Activated T-helper 1 cell treated with anti-CD3 and anti-CD28 coated beads, Interleukin-12 subunit alpha, Interleukin-12 subunit beta, Interleukin-2, Interleukin-4 antibody, amounts not matched to agents 30 ng/mL and 10 ng/mL and 1 ng/mL, durations not matched to agents 14 hours and 24 hours and 36 hours (primary cell): ENCODE measurements at regions not wholly inside any gene's neighbourhood (a gene's known extent, or its start where the extent isn't known, plus 50 kb on each side); places are given as distances from the start of the nearest gene placed in this dataset.

Experiments
- DNase-seq: peaks from one replicate; pipeline ENCODE4 v3.0.0; 2021; ENCODE audit warnings: low spot score
- H3K27ac Mint-ChIP-seq: one replicate; pipeline ENCODE4 v1.8.0; 2021; ENCODE audit warnings: mild to moderate bottlenecking, mixed read lengths
- H3K27me3 Mint-ChIP-seq: one replicate; pipeline ENCODE4 v1.8.0; 2022; ENCODE audit warnings: mild to moderate bottlenecking, moderate library complexity, mixed read lengths; ENCODE audit not compliant: insufficient read depth
- H3K36me3 Mint-ChIP-seq: one replicate; pipeline ENCODE4 v1.8.0; 2021; ENCODE audit warnings: low read depth, mixed read lengths
- H3K4me1 Mint-ChIP-seq: one replicate; pipeline ENCODE4 v1.8.0; 2021; ENCODE audit warnings: low read depth, mixed read lengths
- H3K4me3 Mint-ChIP-seq: one replicate; pipeline ENCODE4 v1.8.0; 2021; ENCODE audit warnings: mild to moderate bottlenecking, moderate library complexity, mixed read lengths
- H3K9me3 Mint-ChIP-seq: one replicate; pipeline ENCODE4 v1.8.0; 2021; ENCODE audit warnings: mixed read lengths
- intact Hi-C: fragments of 100-400 bp; cut with micrococcal nuclease; formaldehyde crosslinking; loops from one replicate; pipeline ENCODE4 v1.15.1; 2024

GRCh38 chr7:41114691-41115090 lies 588.2 kb downstream of the INHBA start:
- no peak overlapping the region for H3K4me3 Mint-ChIP-seq
- H3K27me3 Mint-ChIP-seq: no peaks in the 10 kb centered on the region
- peaks cover 3% of the 10 kb centered on the region for H3K9me3 Mint-ChIP-seq
- H3K36me3 Mint-ChIP-seq: no peaks in the 10 kb centered on the region
- no peak for DNase-seq
- H3K27ac Mint-ChIP-seq: no peak overlapping the region
- no peaks in the 10 kb centered on the region for H3K4me1 Mint-ChIP-seq
- intact Hi-C loops: no loop called here

- Mint-ChIP-seq H3K9me3 (no peaks in the 10 kb centered on the region), H3K36me3 (no peaks in the 10 kb centered on the region), H3K27ac (no peak overlapping the region), H3K4me1 (no peaks in the 10 kb centered on the region), H3K27me3 (no peaks in the 10 kb centered on the region), H3K4me3 (no peak overlapping the region)
- intact Hi-C loops: no loop called here
- no peak for DNase-seq
Observed at GRCh38 chr7:41114131-41114530, 588.8 kb downstream of the INHBA start.

GRCh38 chr7:41113719-41114118 lies 589.2 kb downstream of the INHBA start:
- Mint-ChIP-seq H3K27me3 (no peaks in the 10 kb centered on the region), H3K4me1 (no peaks in the 10 kb centered on the region), H3K36me3 (no peaks in the 10 kb centered on the region), H3K9me3 (no peaks in the 10 kb centered on the region), H3K27ac (no peak overlapping the region), H3K4me3 (no peak overlapping the region)
- no peak for DNase-seq
- intact Hi-C loops: no loop called here

- no peaks in the 10 kb centered on the region for H3K4me1 Mint-ChIP-seq
- no peak overlapping the region for H3K27ac Mint-ChIP-seq
- no peaks in the 10 kb centered on the region for H3K27me3 Mint-ChIP-seq
- no peak for DNase-seq
- no peaks in the 10 kb centered on the region for H3K36me3 Mint-ChIP-seq
- H3K4me3 Mint-ChIP-seq: no peak overlapping the region
- no peaks in the 10 kb centered on the region for H3K9me3 Mint-ChIP-seq
- intact Hi-C loops: no loop called here
Observed at GRCh38 chr7:41110186-41110585, 592.7 kb downstream of the INHBA start.

GRCh38 chr7:41108821-41109220 lies 594.1 kb downstream of the INHBA start:
- DNase-seq: no peak
- no peak overlapping the region for H3K27ac Mint-ChIP-seq
- no peaks in the 10 kb centered on the region for H3K4me1 Mint-ChIP-seq
- H3K27me3 Mint-ChIP-seq: no peaks in the 10 kb centered on the region
- no peaks in the 10 kb centered on the region for H3K36me3 Mint-ChIP-seq
- no peaks in the 10 kb centered on the region for H3K9me3 Mint-ChIP-seq
- intact Hi-C loops: no loop called here
- H3K4me3 Mint-ChIP-seq: no peak overlapping the region

- no peaks in the 10 kb centered on the region for H3K9me3 Mint-ChIP-seq
- H3K27me3 Mint-ChIP-seq: no peaks in the 10 kb centered on the region
Observed at GRCh38 chr7:41107938-41108448, 594.9 kb downstream of the INHBA start.

GRCh38 chr7:41107330-41107937 lies 595.5 kb downstream of the INHBA start:
- Mint-ChIP-seq H3K4me1 (no peaks in the 10 kb centered on the region), H3K27me3 (no peaks in the 10 kb centered on the region), H3K27ac (no peak overlapping the region), H3K36me3 (no peaks in the 10 kb centered on the region), H3K4me3 (no peak overlapping the region), H3K9me3 (no peaks in the 10 kb centered on the region)
- intact Hi-C loops: no loop called here
- no peak for DNase-seq

More at GRCh38 chr7:41107938-41108448, 594.9 kb downstream of the INHBA start:
- intact Hi-C loops: no loop called here
- Mint-ChIP-seq H3K4me3 (no peak overlapping the region), H3K27ac (no peak overlapping the region), H3K36me3 (no peaks in the 10 kb centered on the region), H3K4me1 (no peaks in the 10 kb centered on the region)
- no peak for DNase-seq

GRCh38 chr7:41104631-41105030 lies 598.3 kb downstream of the INHBA start:
- Mint-ChIP-seq H3K27ac (no peak overlapping the region), H3K4me1 (no peaks in the 10 kb centered on the region), H3K9me3 (no peaks in the 10 kb centered on the region), H3K27me3 (no peaks in the 10 kb centered on the region), H3K36me3 (no peaks in the 10 kb centered on the region), H3K4me3 (no peak overlapping the region)
- no peak for DNase-seq
- intact Hi-C loops: no loop called here

GRCh38 chr7:41103331-41103730 lies 599.6 kb downstream of the INHBA start:
- no peaks in the 10 kb centered on the region for H3K9me3 Mint-ChIP-seq
- DNase-seq: no peak
- H3K27ac Mint-ChIP-seq: no peak overlapping the region
- intact Hi-C loops: no loop called here
- H3K27me3 Mint-ChIP-seq: no peaks in the 10 kb centered on the region
- no peaks in the 10 kb centered on the region for H3K36me3 Mint-ChIP-seq
- no peaks in the 10 kb centered on the region for H3K4me1 Mint-ChIP-seq
- H3K4me3 Mint-ChIP-seq: no peak overlapping the region

- Mint-ChIP-seq H3K27me3 (no peaks in the 10 kb centered on the region), H3K4me3 (no peak overlapping the region), H3K9me3 (no peaks in the 10 kb centered on the region), H3K36me3 (no peaks in the 10 kb centered on the region), H3K4me1 (no peaks in the 10 kb centered on the region), H3K27ac (no peak overlapping the region)
- intact Hi-C loops: no loop called here
- DNase-seq: no peak
Observed at GRCh38 chr7:41098846-41099245, 604.0 kb downstream of the INHBA start.

- H3K27me3 Mint-ChIP-seq: no peaks in the 10 kb centered on the region
- H3K4me1 Mint-ChIP-seq: no peaks in the 10 kb centered on the region
- no peaks in the 10 kb centered on the region for H3K36me3 Mint-ChIP-seq
- H3K27ac Mint-ChIP-seq: no peak overlapping the region
- intact Hi-C loops: no loop called here
- no peak overlapping the region for H3K4me3 Mint-ChIP-seq
- DNase-seq: no peak
- H3K9me3 Mint-ChIP-seq: no peaks in the 10 kb centered on the region
Observed at GRCh38 chr7:41098402-41098801, 604.5 kb downstream of the INHBA start.

- no peaks in the 10 kb centered on the region for H3K36me3 Mint-ChIP-seq
- intact Hi-C loops: no loop called here
- no peaks in the 10 kb centered on the region for H3K27me3 Mint-ChIP-seq
- no peaks in the 10 kb centered on the region for H3K9me3 Mint-ChIP-seq
- H3K4me1 Mint-ChIP-seq: no peaks in the 10 kb centered on the region
- H3K4me3 Mint-ChIP-seq: no peak overlapping the region
- DNase-seq: no peak
- H3K27ac Mint-ChIP-seq: no peak overlapping the region
Observed at GRCh38 chr7:41097501-41097900, 605.4 kb downstream of the INHBA start.

GRCh38 chr7:41096917-41097316 lies 606.0 kb downstream of the INHBA start:
- Mint-ChIP-seq H3K9me3 (no peaks in the 10 kb centered on the region), H3K27me3 (no peaks in the 10 kb centered on the region), H3K27ac (no peak overlapping the region), H3K4me3 (no peak overlapping the region), H3K4me1 (no peaks in the 10 kb centered on the region), H3K36me3 (no peaks in the 10 kb centered on the region)
- intact Hi-C loops: no loop called here
- DNase-seq: no peak

GRCh38 chr7:41093141-41093540 lies 609.7 kb downstream of the INHBA start:
- Mint-ChIP-seq H3K36me3 (no peaks in the 10 kb centered on the region), H3K4me1 (no peaks in the 10 kb centered on the region), H3K27me3 (no peaks in the 10 kb centered on the region), H3K27ac (no peak overlapping the region), H3K9me3 (peaks cover 4% of the 10 kb centered on the region), H3K4me3 (no peak overlapping the region)
- intact Hi-C loops: no loop called here
- DNase-seq: no peak
